NB4 (cell line): ENCODE measurements at regions not wholly inside any gene's neighbourhood (a gene's known extent, or its start where the extent isn't known, plus 50 kb on each side); places are given as distances from the start of the nearest gene placed in this dataset.

Experiments used
- CTCF ChIP-seq: IDR thresholded peaks from one replicate; pipeline ENCODE4 v1.5.1; 2012; ENCODE audit warnings: low read depth, low read length
- MYC ChIP-seq: IDR thresholded peaks from 2 replicates; pipeline ENCODE4 v1.6.1; 2011; ENCODE audit warnings: low read depth, low read length
- POLR2A ChIP-seq: IDR thresholded peaks from 2 replicates; pipeline ENCODE4 v1.6.1; 2011; ENCODE audit warnings: mild to moderate bottlenecking; ENCODE audit not compliant: insufficient read length; ENCODE audit errors: extremely low read depth

GRCh38 chr1:207241164-207241934 lies 80.1 kb upstream of the CD55 start:
- no peak for TF ChIP-seq POLR2A
- TF ChIP-seq CTCF = no peak
- TF ChIP-seq MYC = no peak
